WERI-Rb-1 (cell line): ENCODE measurements at regions not wholly inside any gene's neighbourhood (a gene's known extent, or its start where the extent isn't known, plus 50 kb on each side); places are given as distances from the start of the nearest gene placed in this dataset.
"Not testable (repeated sequence)": the region's sequence is repeated elsewhere in the genome, so short reads cannot be mapped to it uniquely, and the experiment has no call there.

Source experiments
- DNase-seq: peaks from one replicate; pipeline ENCODE4 v3.0.0-alpha.2; 2020
- H3K27ac ChIP-seq: fragments of 250-450 bp; sonication (Bioruptor Pico); 2 replicates; pipeline ENCODE4 v1.5.1; 2020; ENCODE audit warnings: mild to moderate bottlenecking, moderate library complexity
- H3K27me3 ChIP-seq: fragments of 250-450 bp; sonication (Bioruptor Pico); 2 replicates; pipeline ENCODE4 v1.5.1; 2021; ENCODE audit warnings: mild to moderate bottlenecking, low read depth, moderate library complexity; ENCODE audit not compliant: insufficient read depth, severe bottlenecking
- H3K36me3 ChIP-seq: fragments of 250-450 bp; sonication (Bioruptor Pico); 2 replicates; pipeline ENCODE4 v1.5.1; 2020; ENCODE audit warnings: mild to moderate bottlenecking, moderate library complexity
- H3K4me3 ChIP-seq: 2 replicates; pipeline ENCODE4 v1.5.1; 2011; ENCODE audit warnings: low read depth, mild to moderate bottlenecking, control low read depth, low read length
- H3K9me3 ChIP-seq: fragments of 250-450 bp; sonication (Bioruptor Pico); 2 replicates; pipeline ENCODE4 v1.5.1; 2021; ENCODE audit warnings: mild to moderate bottlenecking, moderate library complexity; ENCODE audit not compliant: severe bottlenecking
- TF ChIP-seq, protein P1 (sequence below): IDR thresholded peaks from 2 replicates; pipeline ENCODE4 v1.5.1; 2011; ENCODE audit warnings: low read depth, mild to moderate bottlenecking, control low read depth, inconsistent platforms, low read length

DNA sequence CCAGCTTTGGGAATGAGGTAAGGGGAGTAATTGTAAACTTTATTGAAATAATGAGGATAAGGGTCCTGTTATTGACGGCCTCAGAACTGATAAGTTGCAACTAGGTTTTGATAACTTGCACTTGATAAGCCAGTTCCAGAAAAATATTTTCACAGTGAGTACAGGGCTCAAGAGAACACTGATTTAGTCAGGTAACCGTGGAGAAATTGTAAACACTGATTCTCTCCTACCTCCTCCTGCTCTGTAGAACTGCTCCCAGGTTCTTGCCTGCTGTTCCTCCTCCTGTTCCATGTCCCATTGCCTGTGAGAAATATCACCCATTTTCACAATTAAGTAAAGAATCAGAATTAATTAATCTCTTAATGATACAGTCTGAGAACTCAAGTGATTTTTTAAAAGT is 55.0 kb upstream of the CXXC4 start:
- no peak for DNase-seq
- Histone ChIP-seq H3K27me3 (no peaks in the 10 kb centered on the region), H3K36me3 (no peaks in the 10 kb centered on the region), H3K27ac (no peak overlapping the region), H3K9me3 (no peaks in the 10 kb centered on the region), H3K4me3 (no peak overlapping the region)
- TF ChIP-seq, protein P1, sequence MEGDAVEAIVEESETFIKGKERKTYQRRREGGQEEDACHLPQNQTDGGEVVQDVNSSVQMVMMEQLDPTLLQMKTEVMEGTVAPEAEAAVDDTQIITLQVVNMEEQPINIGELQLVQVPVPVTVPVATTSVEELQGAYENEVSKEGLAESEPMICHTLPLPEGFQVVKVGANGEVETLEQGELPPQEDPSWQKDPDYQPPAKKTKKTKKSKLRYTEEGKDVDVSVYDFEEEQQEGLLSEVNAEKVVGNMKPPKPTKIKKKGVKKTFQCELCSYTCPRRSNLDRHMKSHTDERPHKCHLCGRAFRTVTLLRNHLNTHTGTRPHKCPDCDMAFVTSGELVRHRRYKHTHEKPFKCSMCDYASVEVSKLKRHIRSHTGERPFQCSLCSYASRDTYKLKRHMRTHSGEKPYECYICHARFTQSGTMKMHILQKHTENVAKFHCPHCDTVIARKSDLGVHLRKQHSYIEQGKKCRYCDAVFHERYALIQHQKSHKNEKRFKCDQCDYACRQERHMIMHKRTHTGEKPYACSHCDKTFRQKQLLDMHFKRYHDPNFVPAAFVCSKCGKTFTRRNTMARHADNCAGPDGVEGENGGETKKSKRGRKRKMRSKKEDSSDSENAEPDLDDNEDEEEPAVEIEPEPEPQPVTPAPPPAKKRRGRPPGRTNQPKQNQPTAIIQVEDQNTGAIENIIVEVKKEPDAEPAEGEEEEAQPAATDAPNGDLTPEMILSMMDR = no peak

DNA sequence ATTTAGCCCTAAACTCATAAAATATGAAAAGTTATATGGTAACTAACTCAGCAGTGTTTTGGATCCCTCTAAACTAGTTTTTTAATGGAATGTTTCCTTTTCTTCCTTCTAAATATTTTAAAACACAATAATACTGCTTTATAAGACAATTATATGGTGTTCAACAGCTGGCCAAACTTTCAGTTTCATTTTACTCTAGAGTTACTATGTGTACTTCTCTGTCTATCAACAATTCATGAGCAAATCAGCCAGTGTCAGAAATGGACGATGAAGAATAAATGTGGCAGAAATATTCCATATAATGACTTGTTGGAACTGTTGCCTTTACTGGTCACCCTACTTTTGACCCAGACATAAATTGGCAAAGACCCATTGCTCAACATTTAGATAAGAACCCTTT is 64.8 kb upstream of the CXXC4 start:
- Histone ChIP-seq H3K36me3 (no peaks in the 10 kb centered on the region), H3K9me3 (no peaks in the 10 kb centered on the region), H3K27ac (no peak overlapping the region), H3K27me3 (no peaks in the 10 kb centered on the region), H3K4me3 (no peak overlapping the region)
- TF ChIP-seq, protein P1 = no peak
- no peak for DNase-seq

DNA sequence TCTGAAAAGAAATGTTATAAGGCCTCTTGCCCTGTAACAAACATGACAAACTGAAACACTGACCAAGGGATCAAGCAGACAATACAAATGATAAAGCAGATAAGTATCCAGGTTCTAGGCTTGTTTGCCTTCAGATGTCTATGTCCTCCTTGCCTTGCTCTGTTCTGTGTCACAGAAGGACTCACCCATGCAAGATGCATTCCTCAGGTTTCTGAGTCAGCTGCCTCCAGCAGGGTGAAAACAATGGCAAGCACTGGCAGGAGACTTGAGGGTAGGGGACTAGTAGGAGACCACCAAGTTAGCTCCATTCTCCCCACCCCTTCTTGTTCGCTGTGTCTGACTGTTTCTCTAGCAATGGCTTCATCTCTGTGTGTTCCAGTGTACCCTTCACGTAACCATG is 76.6 kb upstream of the CXXC4 start:
- TF ChIP-seq, protein P1 = no peak
- Histone ChIP-seq H3K27ac (no peak overlapping the region), H3K9me3 (no peaks in the 10 kb centered on the region), H3K4me3 (no peak overlapping the region), H3K27me3 (no peaks in the 10 kb centered on the region), H3K36me3 (no peaks in the 10 kb centered on the region)
- DNase-seq = no peak

DNA sequence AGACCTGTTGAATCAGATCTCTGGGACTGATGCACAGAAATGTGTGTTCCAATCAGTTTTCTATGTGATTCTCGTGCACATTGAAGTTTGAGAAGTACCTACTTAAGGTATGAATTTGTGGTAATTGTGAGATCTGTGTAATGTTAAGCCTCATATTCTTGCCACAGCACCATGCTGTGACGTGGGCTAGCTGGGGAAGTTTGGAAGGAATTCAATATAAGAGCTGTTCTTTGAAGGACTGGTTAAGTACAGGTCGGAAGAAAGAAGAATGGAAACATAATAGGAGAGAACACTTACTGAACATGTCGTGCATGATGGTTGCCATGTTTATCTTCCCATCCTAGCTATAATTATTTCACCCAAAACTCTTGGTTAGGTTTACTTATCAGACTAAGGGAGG is 79.7 kb upstream of the CXXC4 start:
- Histone ChIP-seq H3K36me3 (no peaks in the 10 kb centered on the region), H3K9me3 (no peaks in the 10 kb centered on the region), H3K4me3 (no peak overlapping the region), H3K27me3 (no peaks in the 10 kb centered on the region), H3K27ac (no peak overlapping the region)
- TF ChIP-seq, protein P1 = no peak
- no peak for DNase-seq

DNA sequence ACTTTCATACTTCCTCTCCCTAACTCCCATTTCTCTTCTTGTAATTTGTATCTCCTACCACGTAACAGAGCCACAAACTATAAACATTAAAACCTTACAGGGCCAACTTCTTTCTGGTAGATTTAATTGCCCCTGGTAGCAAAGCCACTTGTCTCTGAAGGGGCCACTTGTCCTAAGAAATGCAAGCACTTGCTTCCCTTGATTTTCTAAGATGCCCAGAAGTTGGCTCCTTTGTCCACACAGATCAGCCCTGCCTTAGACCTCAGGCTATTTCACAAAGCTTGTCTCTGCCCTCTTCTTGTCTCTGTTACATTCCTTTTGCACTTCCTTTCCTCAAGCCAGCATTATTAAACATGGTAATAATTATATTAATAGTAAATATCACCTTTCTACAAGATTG is 80.6 kb upstream of the CXXC4 start:
- DNase-seq = no peak
- Histone ChIP-seq H3K4me3 (no peak overlapping the region), H3K36me3 (no peaks in the 10 kb centered on the region), H3K27ac (no peak overlapping the region), H3K9me3 (no peaks in the 10 kb centered on the region), H3K27me3 (no peaks in the 10 kb centered on the region)
- TF ChIP-seq, protein P1 = no peak

DNA sequence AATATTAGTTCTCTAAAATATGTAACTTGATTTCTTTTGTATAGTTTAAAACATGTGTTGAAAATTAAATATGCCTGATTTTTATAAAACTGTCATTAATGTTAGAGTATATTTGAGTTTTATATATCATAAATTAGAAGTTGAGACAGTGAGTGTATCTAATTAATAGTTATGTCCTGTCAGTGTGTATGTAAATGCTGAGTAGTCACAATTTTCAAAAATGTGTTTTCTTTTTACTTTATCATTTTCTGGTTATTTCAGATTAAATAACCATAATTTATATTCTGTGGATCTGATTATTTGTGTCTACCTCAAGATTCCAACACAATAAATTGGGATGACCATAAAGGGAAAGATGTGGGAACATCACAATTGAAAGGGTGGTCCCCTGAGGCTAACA is 82.7 kb upstream of the CXXC4 start:
- no peaks in the 10 kb centered on the region for H3K36me3 ChIP-seq
- H3K27ac ChIP-seq = no peak overlapping the region
- DNase-seq = no peak
- H3K9me3 ChIP-seq = no peaks in the 10 kb centered on the region
- H3K27me3 ChIP-seq = no peaks in the 10 kb centered on the region
- TF ChIP-seq, protein P1 = no peak
- H3K4me3 ChIP-seq = no peak overlapping the region

DNA sequence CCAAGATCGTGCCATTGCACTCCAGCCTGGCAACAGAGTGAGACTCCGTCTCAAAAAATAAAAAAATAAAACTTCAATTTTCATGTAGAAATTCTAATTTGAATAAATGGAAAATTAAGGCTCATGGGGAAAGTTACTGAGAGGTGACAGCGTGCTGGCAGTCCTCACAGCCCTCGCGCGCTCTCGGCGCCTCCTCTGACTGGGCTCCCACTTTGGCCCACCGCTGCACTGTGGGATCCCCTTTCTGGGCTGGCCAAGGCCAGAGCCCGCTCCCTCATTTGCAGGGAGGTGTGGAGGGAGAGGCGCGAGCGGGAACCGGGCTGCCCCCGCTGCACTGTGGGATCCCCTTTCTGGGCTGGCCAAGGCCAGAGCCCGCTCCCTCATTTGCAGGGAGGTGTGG is 86.8 kb upstream of the CXXC4 start:
- not testable (repeated sequence) for H3K36me3 ChIP-seq

DNA sequence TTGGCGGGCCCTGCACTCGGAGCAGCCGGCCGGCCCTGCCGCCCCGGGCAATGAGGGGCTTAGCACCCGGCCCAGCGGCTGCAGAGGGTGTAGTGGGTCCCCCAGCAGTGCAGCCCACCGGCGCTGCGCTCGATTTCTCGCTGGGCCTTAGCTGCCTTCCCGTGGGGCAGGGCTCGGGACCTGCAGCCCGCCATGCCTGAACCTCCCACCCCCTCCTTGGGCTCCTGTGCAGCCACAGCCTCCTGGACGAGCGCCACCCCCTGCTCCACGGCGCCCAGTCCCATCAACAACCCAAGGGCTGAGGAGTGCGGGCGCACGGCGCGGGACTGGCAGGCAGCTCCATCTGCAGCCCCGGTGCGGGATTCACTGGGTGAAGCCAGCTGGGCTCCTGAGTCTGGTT is 87.4 kb upstream of the CXXC4 start:
- H3K9me3 ChIP-seq, H3K27ac ChIP-seq, H3K36me3 ChIP-seq, H3K4me3 ChIP-seq, H3K27me3 ChIP-seq, DNase-seq: not testable (repeated sequence)

More for the DNA sequence above, 86.8 kb upstream of the CXXC4 start:
- DNase-seq, H3K27ac ChIP-seq, H3K4me3 ChIP-seq, H3K27me3 ChIP-seq, H3K9me3 ChIP-seq: not testable (repeated sequence)
